Fibroblast of mammary gland (primary cell): ENCODE measurements at regions not wholly inside any gene's neighbourhood (a gene's known extent, or its start where the extent isn't known, plus 50 kb on each side); places are given as distances from the start of the nearest gene placed in this dataset.

Experiments
- DNase-seq: peaks from one replicate; pipeline ENCODE4 v3.0.0-alpha.2; 2010; ENCODE audit warnings: low read depth
- H3K4me3 ChIP-seq: 2 replicates; pipeline ENCODE4 v1.5.1; 2011; ENCODE audit warnings: low read depth, mild to moderate bottlenecking, low read length, moderate library complexity; ENCODE audit not compliant: control insufficient read depth
- CTCF ChIP-seq: conservative IDR thresholded peaks from 2 replicates; pipeline ENCODE4 v1.5.1; 2011; ENCODE audit warnings: low read depth, low read length, inconsistent platforms; ENCODE audit not compliant: control insufficient read depth, insufficient read depth

- no peak for TF ChIP-seq CTCF
- H3K4me3 ChIP-seq: no peak overlapping the region
- no peak for DNase-seq
These were observed 707.4 kb upstream of the COX7C start for GRCh38 chr5:85910335-85910734.

DNA sequence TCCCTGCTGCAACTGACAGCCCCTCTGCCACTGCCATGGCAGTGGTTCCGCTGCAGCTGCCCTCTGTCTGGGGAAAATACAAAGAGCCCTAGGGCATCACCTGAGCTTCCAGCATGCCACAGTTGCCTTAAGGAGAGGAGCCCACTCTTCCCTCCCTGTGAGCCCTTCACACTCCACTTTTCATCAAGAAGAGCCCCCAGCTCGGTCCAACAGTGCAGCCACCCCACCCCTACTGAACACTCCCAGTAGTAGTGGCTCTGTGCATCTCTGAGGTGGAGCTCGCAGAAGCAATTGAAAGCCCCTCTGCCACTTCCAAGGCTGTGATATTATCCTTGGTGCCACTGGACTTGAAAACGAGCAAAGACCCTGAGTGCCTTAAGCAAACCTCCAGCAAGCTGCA is 696.8 kb upstream of the COX7C start:
- H3K4me3 ChIP-seq: no peak overlapping the region
- no peak for DNase-seq
- no peak for TF ChIP-seq CTCF

GRCh38 chr5:85921590-85921989 is 696.2 kb upstream of the COX7C start:
- no peak for TF ChIP-seq CTCF
- no peak overlapping the region for H3K4me3 ChIP-seq
- no peak for DNase-seq

- TF ChIP-seq CTCF: no peak
- DNase-seq: no peak
- H3K4me3 ChIP-seq: no peak overlapping the region
These were observed 690.1 kb upstream of the COX7C start for GRCh38 chr5:85927632-85928031.

DNA sequence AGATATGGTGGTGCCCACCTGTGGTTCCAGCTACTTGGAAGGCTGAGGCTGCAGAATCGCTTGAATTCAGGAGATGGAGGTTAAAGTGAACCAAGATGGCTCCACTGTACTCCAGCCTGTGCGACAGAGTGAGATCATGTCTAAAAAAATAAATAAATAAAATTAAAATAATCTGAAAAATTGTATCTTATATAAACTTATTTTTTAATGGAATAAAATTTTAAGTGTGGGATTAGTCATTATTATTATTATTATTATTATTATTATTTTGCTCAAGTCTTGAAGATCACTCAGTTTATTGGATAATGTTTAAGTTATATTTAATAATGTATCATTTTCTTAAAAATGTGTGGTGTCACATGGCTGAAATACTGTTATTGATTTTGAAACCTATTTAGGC is 688.0 kb upstream of the COX7C start:
- DNase-seq: no peak
- no peak overlapping the region for H3K4me3 ChIP-seq
- no peak for TF ChIP-seq CTCF

DNA sequence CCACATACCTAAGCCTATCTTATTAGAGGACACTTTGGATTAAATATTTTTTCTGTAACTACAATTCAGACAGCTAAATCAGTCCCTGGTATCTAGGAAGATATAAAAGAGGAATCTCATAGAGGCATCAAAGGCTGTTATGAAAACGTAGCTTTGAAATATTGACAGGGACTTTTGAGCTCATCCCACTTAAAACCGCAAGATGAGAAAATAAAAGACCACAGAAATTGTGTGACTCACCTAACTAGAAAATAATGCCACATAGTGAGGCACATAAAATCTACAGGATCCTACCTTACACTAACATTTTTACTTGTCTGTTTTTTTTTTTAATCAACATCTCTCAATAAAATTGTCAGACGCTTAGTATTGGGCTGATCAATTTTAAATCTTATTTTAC is 686.5 kb upstream of the COX7C start:
- no peak for DNase-seq
- H3K4me3 ChIP-seq: no peak overlapping the region
- TF ChIP-seq CTCF: no peak

DNA sequence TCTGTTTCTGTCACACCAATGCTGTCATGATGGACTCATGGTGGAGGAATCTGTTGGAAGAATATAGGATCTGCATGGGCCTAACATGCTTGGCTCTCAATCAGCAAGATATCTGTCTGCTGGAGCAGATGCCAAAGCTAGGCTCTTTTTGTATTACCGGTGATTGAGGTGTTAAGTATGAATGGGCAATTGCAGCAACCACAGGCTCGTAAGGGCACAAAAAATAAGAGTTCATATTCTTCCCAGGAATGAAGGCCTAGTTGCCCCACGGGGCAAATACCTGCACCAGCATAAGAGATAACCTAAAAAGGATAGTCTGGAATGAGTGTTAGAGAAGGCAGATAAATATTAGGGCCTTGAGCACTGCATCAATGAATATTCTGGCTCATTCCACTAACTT is 679.5 kb upstream of the COX7C start:
- no peak overlapping the region for H3K4me3 ChIP-seq
- TF ChIP-seq CTCF: no peak
- DNase-seq: no peak
